ENCODE measurements at regions not wholly inside any gene's neighbourhood (a gene's known extent, or its start where the extent isn't known, plus 50 kb on each side); places are given as distances from the start of the nearest gene placed in this dataset.
A peak's percentile ranks its signal among the peaks of the same experiment; 100 is the strongest.

- DNase-seq: no peak
These were observed 94.3 kb upstream of the IRS2 start for GRCh38 chr13:109880371-109881346.

DNA sequence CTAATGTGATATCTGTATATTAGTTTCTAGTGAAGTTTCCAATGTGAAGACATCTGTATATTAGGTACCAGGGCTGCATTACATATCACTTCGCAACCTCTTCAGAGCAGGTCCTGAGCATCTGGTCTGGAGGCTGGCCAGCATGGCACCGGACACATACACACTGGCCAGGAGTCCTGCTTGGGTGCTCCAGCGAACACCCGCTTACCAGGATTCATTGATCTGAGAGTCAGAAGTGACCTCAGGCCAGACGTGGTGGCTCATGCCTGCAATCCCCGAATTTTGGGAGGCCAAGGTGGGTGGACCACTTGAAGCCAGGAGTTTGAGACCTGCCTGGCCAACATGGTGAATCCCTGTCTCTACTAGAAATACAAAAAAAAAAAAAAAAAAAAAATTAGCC, 93.0 kb upstream of the IRS2 start:
- DNase-seq: no peak

DNA sequence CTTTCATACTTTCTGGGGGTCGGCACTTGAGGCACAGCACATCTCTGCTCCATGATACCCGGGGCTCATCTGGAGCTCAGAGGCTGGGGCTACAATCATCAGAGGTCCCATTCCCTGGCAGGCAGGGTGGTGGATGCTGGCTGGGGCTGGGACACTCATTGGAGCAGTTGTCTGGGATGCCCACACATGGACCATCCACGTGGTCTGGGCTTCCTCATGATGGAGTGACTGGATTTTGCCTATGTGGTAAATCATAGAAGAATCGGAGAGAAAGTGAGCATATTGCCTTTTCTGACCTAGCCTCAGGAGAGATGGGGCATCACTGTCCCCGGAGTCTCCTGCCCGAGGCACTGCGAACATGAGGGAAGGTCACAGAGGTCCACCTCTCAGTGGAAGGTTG, 91.4 kb upstream of the IRS2 start:
- no peak for DNase-seq

DNA sequence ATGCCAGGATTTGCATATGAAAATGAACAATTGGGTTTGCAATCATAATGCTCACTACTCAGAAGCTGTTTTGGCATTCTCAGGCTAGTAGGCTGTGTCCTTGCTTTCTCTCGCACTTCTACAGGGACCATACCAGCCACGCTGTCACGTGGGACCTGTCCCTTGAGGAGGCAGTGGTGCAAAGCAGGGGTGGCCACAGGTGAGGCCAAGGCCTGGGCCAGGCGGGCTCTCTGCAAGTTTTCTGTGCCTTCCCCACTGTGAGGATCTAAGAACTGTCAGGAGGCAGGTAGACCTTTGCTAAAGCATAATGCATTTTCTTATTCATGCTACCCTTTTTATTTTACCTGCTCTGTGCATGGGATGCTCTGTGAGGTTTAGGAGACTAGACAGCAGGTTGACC, 89.4 kb upstream of the IRS2 start:
- no peak for DNase-seq

DNA sequence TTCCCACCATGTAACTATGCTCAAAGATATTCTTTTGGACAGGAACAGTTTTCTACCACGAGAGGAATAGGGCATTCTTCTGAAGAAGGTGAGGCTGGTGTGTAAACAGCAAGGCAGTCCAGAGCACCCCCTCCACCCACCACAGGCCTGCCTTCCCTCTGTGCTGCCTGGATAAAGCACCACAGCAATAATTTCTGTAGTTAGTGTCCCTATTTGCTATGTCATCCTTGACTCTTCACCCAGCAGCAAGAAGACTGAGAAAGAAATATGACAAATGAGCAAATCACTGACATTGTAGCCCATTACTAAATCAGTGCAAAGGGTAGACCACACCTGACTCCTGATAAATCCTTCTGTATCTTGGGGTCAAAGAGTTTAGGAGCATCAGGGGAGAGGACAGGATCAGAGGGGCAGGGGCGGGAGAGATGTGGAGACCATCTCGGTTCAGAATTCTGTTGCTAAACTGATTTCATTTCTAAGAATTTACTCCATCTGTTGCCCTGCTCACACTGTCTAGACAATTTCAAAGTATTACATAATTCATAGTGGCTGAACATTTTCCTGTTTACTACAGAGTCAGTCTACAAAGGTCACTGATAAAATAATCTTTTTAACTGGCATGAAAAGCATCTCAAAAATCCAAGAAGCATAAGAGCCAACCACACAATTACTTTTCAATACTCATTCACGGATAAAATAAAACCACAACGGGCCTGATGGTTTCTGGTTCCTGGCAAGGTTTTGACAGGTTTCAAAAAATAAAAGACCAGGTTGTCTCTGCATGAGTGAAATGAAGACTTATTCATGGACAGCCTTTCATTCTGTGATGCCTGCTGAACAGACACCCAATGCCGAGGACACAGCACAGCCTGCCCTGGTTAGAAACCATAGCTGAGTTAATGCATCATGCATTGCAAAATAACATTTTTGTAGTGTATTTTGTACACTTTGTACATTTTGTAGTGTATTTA, 88.4 kb upstream of the IRS2 start:
- DNase-seq: no peak

- DNase-seq: no peak
These were observed 87.2 kb upstream of the IRS2 start for GRCh38 chr13:109873351-109874123.

- no peak for DNase-seq
These were observed 86.5 kb upstream of the IRS2 start for GRCh38 chr13:109872864-109873263.

- no peak for DNase-seq
These were observed 84.5 kb upstream of the IRS2 start for GRCh38 chr13:109870696-109871370.

- DNase-seq: no peak
These were observed 83.9 kb upstream of the IRS2 start for GRCh38 chr13:109870274-109870673.

DNA sequence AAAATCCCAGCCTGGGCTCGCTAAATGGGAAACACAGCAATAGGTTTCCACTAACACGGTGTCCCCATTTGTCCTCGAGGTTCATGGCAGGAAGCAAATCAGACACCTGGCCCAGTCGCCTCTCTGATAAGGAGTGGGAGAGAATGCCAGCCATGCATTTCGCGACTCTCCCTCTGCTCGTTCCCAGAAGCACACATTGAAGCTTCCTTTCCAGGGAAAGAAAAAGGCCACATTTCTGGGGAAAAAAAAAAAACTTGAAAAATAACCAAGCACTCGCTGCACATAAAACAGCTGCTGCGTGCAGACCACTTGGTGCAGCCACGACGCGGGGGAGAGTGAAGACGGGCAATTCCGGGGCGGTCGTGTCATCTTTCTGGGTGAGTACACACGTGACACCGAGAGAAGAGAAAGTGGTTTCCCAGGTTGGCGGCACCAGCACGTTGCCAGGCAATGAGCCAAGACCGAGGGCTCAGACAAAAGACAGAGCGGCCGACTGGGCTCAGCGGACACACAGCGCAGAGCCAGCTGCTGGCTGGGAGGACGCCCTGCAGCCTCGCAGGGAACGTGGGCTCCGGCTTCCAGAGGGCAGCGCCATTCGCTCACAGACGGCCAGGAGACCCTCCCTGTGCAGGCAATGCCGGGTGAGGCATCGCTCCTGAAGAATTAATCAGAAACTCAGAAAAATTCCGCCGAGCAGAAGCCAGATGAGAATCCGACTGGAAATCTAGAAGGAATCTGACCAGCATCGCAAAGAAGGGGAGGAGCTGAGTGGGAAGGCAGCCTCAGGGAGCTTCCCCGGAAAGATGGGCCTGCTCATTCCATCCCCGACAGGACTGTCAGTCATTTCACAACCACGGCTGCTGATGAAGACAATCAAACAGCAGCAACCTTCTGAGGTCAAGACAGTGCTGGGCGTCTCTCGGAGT, 83.2 kb upstream of the IRS2 start:
- DNase-seq: peak; percentile 13

DNA sequence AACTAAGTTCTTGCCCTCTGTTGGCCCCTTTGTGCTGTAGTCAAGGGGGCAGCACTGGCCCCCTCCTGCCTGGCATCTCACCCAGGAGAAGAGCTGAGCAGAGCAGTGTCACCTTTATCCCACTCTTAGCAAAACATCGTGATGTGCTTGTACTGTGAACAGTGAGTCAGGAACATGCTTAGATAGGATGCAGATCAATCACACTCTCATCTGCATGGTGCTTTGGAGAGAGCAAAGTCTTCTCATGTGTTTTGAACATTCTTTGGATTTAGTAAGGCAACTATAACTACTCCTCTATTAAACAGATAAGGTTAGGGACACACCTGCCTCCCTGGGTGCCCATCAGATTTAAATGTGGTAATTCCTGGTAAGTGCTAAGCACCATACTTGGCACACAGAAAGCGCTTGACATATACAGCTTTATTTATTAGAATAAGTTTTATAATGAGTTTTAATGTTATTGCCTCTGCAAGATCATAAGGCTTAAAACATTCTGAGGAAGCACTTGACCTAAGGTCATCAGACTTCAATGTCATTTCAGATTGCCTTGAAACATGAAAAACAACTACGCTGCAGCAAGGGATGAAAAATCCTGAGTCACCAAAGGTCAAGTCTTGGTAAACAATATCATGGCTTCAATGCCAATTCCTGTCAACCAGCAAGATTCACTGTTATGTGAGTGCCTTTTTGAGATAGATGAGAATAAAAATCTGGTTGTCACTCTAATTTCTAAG, 82.4 kb upstream of the IRS2 start:
- no peak for DNase-seq

- DNase-seq: no peak
These were observed 81.4 kb upstream of the IRS2 start for GRCh38 chr13:109867766-109868165.

DNA sequence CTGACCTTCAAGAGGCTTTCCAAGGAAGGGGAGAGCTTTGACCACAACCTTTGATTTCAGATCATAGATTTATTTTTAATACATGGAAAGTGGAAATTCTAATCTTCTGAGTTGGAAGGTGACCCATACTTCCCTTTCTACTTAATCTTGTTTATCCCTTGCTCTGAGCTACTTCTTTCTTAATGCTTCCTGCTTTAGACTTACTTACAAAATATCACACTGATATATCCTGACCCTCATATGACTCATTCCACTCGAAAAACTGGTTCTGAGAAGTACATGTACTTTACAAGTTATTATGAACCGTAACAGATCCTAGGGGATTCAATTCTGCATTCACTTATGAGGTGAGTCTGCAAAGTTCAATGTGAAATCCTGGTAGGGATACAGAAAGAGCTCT, 76.2 kb upstream of the IRS2 start:
- DNase-seq: no peak

DNA sequence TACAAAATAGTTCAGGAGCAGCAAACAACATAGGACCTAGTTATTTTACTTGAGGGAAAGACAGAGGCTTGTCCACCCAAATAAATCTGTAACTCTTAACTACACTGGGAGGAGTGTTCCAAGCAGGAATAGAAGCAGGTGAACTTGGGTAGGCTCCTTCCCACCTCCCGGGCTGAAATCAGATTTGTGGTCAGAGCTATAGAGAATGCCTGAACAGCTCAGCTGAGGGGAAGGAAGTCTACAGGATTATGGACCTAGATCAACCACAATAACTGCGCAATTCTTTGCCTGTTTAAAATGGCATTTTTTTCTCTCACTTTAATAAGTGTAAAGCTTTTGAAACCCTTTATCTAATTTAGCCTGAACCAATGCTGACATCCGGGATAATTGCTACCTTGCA, 73.5 kb upstream of the IRS2 start:
- no peak for DNase-seq

DNA sequence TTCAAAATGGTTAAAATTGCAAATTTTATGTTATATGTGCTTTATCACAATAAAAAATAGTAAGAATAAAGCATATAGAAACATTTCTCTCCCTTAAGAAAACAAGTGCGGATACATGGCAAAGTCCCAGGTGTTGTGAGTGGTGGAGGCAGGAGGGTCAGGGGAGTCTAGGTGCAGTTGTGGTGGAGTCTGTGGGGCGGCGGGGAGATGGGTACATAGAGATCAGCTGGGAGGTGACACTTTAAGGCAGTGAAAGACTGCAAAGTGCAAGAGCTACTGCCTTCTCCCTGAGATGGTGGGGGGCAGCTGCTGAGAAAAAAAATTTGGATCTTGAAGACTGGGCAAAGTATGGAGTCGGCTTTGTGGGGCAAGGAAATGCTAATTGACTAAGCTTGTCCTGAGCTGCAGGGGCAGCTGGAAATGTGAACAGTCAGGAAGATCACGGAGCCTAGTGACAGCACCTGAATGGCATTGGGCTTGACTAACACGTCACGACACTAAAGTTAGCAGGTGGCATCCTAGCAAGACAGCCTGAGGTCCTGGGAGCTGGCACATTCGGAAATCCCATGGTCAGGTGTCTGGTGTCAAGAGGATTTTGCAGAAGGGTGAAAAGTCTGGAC, 72.9 kb upstream of the IRS2 start:
- no peak for DNase-seq

DNA sequence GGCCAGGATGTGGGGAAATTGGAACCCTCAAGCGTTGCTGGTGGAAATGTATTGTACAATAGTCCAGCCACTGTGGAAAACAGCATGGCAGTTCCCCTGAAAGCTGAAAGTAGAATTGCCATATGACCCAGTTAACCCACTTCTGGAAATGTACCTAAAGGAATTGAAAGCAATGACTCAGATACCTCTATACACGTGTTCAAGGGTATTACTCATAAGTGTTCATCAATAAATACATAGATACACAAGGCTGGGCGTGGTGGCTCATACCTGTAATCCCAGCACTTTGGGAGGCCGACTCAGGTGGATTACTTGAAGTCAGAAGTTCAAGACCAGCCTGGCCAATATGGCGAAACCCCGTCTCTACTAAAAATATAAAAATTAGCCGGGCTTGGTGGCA, 71.9 kb upstream of the IRS2 start:
- no peak for DNase-seq

- no peak for DNase-seq
These were observed 71.4 kb upstream of the IRS2 start for GRCh38 chr13:109857803-109858202.

GRCh38 chr13:109857325-109857724, 70.9 kb upstream of the IRS2 start:
- no peak for DNase-seq

GRCh38 chr13:109856350-109856749, 70.0 kb upstream of the IRS2 start:
- no peak for DNase-seq

GRCh38 chr13:109853153-109853552, 66.8 kb upstream of the IRS2 start:
- DNase-seq: no peak

Measured in activated naive CD4-positive, alpha-beta T cell treated with anti-CD3 and anti-CD28 coated beads, Interleukin-2, amount 50 U/mL, for 16 hours (primary cell).